Ovary (tissue), 3 donors: ENCODE measurements at regions not wholly inside any gene's neighbourhood (a gene's known extent, or its start where the extent isn't known, plus 50 kb on each side); places are given as distances from the start of the nearest gene placed in this dataset.

ENCODE experiments used
- EP300 ChIP-seq: sonication (generic); formaldehyde crosslinking; IDR thresholded peaks from one replicate; pipeline ENCODE4 v1.6.1; 2017; ENCODE audit warnings: antibody characterized with exemption
- POLR2A ChIP-seq: fragments of 450-650 bp; IDR thresholded peaks from one replicate; pipeline ENCODE4 v1.6.1; 2017; ENCODE audit warnings: antibody characterized with exemption, mild to moderate bottlenecking, moderate library complexity
- TF ChIP-seq, protein P1 (sequence below), 3 donors: fragments of 450-650 bp in 2 of 3; fragments of 200-600 bp in 1 of 3; IDR thresholded peaks; one replicate each; pipeline versions ENCODE4 v1.5.1 to v1.8.0; 2016 to 2022; ENCODE audit warnings: antibody characterized with exemption in 3 of 3, mild to moderate bottlenecking in 1 of 3
- donor health status: DM: no; HTN: no; CAD: no.

DNA sequence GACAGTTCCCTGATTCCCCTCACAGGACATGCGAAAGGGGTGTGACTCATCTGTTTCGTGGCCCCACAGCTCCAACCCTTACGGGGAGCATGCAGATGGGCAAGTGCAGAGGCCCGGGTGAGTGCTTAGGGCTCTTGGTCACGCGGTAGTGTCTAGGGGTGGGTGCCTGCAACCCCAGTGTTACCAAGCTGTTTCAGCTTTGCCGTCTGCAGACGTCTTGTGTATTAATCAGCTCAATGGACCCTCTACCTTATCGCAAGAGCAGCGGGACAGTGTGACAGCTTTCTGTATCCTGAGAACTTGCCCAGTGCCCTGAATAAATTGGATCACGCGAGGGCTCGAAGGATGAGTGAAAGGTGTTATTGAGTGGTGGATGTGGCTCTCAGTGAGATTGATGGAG lies 816.4 kb upstream of the ANO3 start:
- TF ChIP-seq, protein P1, sequence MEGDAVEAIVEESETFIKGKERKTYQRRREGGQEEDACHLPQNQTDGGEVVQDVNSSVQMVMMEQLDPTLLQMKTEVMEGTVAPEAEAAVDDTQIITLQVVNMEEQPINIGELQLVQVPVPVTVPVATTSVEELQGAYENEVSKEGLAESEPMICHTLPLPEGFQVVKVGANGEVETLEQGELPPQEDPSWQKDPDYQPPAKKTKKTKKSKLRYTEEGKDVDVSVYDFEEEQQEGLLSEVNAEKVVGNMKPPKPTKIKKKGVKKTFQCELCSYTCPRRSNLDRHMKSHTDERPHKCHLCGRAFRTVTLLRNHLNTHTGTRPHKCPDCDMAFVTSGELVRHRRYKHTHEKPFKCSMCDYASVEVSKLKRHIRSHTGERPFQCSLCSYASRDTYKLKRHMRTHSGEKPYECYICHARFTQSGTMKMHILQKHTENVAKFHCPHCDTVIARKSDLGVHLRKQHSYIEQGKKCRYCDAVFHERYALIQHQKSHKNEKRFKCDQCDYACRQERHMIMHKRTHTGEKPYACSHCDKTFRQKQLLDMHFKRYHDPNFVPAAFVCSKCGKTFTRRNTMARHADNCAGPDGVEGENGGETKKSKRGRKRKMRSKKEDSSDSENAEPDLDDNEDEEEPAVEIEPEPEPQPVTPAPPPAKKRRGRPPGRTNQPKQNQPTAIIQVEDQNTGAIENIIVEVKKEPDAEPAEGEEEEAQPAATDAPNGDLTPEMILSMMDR (IDR thresholded peaks at IDR 0.05): no peak
- TF ChIP-seq EP300 (no peak), POLR2A (no peak)
